HG03139 (cell line): ENCODE measurements at regions not wholly inside any gene's neighbourhood (a gene's known extent, or its start where the extent isn't known, plus 50 kb on each side); places are given as distances from the start of the nearest gene placed in this dataset.
"Not testable (repeated sequence)": the region's sequence is repeated elsewhere in the genome, so short reads cannot be mapped to it uniquely, and the experiment has no call there.

Source experiments
- ATAC-seq: cut with Tn5 transposase; IDR thresholded peaks from one replicate; pipeline ENCODE4 v1.9.1; 2021; ENCODE audit not compliant: unreplicated experiment

DNA sequence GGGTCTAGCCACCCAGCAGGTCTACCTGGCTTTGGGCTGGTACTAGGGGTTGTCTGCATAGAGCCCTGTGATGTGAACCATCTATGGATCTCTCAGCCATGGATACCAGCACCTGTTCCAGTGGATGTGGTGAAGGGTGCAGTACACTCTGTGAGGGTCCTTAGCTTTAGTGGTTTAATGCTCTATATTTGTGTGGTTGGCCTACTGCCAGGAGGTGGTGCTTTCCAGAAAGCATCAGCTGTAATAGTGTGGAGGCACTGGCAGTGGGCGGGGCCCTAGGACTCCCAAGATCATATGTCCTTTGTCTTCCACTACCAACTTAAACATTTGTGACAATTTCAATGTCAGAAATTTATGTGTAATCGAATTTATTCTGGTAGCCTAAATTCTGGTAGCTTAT is 1065.1 kb downstream of the RPIA start:
- ATAC-seq, result not testable (repeated sequence)

DNA sequence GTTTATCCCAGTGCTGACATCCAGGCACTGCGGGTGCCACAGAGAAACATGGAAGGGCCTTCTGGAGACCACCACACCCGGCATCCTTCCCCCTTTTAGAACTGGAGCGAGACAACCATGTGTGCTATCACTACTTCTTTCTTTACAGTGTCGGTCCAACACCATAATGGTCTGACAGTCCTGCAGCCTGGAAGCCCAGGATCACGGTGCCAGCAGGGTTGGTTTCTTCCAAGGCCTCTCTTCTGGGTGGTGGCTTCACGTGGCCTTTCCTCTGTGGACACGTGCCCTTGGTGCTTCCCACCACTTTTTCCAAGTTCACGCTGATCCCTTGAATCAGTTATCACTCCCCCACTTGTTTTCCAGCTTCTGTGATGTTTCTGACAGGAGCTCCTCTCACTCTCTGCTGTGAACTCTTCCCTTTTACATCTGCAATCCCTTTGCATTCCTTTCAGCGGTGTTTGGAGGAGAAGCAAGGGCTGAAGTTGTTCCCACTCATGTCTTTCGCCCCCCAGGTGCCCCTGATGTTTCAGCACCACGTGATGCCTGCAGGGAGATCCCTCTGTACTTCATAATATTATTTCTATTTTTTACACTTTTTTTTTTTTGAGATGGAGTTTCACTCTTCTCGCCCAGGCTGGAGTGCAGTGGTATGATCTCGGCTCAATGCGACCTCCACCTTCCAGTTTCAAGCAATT is 1067.0 kb downstream of the RPIA start:
- ATAC-seq, result not testable (repeated sequence)

DNA sequence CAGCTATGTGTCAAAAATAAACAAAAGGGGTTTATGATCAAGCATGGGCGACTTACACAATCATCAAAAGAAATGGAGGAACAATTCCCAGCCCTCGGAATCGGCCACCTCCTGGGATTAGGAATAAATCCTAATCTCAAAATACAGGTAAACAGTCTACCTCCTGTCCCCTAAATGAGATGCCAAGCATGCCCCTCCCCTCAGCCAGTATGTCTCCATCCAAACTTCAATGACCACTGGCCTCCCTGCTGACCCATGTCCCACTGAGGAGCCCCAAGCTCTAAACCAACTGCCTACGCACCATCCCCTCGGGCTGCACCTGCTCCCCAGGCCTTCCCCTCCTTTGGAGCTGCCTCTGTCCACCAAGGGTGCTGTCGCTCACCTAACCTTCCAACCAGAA is 1069.3 kb downstream of the RPIA start:
- ATAC-seq, result not testable (repeated sequence)

DNA sequence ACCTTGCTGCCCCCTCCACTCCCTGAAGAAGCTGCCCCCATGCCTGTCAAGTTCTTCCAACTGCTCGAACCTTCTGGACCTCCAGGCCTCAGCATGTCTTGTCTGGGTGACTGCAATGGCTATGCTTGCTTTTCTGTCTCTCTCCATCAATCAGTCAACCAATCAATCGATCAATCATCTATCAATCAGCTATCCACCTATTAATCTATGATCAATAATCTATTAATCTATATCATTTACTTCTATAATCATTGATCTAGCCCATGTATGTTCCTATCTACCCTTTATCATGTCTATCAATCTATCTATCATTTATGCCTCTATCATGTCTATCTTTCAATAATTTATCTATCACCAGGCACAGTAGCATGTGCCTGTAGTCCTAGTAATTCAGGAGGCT is 1069.7 kb downstream of the RPIA start:
- not testable (repeated sequence) for ATAC-seq

DNA sequence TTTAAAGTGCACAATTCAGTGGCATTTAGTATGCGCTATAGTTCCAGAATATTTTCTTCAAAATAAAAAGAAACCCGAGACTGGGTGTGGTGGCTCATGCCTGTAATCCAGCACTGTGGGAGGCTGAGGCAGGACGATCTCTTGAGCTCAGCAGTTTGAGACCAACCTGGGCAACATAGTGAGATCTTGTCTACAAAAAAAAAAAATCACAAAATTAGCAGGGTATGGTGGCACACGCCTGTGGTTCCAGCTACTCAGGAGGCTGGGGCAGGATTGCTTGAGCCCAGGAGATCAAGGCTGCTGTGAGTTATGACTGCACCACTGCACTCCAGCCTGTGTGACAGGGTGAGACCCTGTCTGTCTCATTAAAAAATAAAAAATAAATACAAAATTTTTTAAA is 1070.4 kb downstream of the RPIA start:
- ATAC-seq, result not testable (repeated sequence)

DNA sequence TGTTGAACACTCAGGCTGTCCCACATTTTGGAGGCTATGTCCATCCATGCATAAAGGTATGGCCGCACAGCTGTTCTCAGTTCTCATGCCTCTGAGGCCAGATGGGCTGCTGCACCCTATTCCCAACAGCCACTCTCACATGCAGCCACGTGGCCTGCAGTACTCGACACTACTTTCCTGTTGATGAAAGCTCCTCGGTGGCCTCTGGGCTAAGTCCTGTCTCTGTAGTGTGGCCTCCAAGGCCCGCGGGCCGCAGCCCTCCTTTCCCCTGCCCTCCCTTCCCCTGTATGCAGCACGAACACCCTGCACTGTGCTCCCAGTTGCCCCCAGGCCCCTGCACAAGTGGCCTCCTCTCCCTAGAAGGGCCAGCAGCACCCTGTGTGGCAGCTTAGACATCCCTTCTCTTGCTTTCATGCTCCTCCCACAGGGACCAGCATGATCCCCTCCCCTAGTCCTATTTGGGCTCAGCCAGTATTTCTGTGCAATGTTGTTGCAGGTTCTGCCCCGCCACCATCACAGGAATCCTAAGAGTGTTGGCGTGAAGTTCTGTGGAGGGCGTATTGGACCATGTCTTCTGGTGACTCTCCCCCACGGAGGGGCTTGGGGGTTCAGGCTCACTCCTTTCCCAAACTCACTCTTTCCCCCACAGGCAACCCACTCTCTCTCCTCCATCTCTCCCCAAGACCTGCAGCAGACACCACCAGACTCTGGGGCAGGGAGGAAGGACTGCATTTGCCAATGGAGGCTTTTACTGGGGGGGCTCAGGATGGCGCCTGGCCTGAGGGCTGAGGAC is 1071.2 kb downstream of the RPIA start:
- not testable (repeated sequence) for ATAC-seq

DNA sequence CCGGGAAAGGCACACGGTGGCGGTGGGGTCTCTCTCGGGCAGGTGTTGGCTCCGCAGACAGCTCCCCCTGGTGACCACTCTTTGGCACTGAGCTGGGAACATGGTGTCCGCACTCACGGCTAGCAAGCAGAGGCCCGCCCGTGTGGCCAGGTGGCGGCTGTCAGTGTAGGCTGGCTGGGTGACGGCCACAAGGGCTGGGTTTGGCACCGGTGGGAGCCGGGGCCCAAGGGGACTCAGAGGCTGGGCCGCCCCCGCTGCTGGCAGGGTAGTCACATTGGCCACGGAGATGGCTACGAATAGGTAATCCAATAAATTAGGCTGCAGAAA is 1071.7 kb downstream of the RPIA start:
- no peak for ATAC-seq

DNA sequence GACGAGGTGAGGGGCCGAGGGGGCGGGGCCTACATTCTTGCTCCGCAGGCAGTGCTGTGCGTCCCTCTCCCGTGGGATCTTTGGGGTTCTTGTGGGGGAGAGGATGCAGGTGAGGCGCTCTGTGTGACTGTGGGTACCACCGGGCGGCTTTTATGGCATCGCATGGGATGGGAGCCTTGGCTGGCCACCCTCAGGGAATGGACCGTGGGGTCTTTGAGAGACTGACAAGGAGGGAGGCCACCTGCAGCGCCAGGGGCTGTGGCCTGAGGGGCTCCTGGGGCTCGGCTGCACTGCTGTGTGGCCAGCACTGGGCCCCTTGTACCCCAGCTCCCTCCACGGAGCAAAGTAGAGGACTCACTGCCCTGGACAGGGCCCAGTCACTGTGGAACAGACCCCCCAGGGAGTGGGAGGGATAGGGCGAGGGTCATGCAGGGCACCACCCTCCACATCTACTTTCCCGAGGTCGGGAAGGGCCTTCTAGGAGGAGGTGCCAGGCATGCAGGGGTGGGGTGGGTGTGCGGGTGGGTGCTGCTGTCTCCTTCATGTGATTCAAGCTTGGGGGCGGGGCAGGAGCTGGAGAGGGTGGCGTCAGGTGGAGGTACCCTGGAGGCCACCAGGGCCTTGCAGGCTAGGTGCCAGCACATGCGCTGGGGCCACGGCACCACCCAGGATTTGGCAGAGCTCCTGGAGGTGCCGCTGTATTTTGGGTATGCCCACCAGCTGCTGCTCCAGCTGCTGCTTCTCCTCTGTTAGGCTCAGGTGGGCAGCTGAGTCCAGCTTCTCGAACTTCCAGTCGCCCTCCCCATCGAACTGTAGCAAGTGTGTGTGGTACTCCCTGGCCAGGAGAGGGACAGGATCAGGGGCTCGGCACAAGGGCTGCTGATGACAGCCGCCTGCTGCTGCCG is 1072.4 kb downstream of the RPIA start:
- no peak for ATAC-seq

DNA sequence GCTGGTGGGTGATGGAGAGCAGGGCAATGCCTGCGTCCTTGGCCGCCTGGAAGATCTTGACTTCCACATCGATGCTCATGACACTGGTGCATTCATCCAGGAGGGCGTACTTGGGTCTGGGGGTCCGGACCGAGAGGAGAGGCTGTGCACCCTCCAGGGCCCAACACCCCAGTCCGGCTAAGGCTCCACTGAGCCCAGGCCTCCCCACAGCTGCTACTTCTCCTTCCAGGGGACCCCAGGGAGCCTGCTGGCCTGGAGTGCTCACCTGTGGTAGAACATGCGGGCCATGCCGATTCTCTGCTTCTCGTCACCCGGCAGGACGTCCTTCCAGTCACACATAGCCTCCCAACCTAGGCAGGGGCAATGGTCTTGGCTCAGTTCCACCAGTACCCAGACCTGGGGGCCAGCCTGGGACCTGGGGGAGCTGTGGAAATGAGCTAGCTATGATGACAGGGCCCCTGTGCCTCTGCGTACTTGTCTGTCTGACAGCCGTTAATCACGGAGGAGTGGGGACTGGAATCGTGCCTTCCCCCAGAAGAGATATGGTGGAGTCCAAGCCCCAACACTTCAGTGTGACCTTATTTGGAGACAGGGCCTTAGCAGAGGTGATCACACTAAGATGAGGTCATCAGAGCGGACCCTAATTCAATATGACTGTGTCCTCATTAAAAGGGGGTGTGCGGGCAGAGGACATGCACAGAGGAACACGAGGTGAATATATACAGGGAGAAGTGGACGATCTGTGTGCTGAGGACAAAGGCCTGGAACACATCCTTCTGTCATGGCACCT is 1073.3 kb downstream of the RPIA start:
- not testable (repeated sequence) for ATAC-seq

DNA sequence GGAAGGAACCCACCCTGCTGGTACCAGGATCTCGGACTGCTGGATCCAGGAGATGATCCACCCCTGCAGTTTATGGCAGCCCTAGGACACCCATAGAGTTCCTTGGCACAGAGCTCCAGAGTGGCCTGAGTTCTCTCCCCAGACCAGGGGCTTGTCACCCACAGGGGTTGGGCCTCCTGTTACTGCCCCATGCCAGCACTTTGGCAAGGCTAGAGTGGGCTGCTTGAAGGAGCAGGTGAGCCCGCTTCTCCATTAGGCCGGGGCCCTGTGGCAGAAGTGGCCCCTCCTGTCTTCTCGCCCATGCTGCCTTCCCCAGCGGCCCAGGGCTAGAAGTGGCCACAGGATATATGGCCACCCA is 1073.9 kb downstream of the RPIA start:
- not testable (repeated sequence) for ATAC-seq

DNA sequence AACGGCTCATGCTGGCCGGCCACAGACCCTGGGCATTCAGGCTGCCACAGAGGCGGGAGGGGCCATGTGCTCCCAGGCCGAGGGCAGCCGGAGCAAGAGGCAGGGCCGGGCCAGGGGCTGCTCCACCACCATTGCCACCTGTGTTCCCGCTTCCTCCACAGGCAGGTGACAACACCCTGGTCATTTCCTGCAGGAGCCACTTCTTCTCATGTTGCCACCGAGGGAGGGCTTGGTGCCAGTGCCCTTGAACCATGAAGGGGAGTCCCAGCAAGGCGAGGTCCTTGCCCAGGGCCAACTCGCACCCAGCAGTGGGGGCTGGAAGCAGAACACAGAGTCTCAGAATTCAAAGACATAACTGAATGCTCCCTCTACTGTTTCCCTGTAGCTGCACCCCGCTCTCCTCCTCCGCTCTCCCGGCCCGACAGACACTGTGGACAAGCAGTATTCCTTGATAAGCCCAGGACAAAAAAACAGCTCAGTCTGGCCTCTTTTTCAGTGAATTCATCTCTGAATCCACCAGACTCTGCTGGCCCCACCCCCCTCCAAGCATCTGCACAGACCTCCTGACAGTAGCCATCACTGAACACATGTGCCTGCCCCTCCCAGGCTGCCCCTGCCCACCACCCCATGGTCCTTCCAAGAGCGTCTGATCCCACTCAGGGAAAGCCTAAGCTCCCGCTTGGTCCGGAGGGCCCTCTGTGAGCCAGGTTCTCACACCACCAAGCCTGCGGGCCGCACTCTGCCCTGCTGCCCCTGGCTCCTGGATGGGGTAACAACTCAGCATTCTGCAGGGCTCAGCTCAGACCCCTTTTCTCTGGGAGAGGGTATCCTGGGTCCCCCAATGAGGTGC is 1074.9 kb downstream of the RPIA start:
- ATAC-seq, result not testable (repeated sequence)

DNA sequence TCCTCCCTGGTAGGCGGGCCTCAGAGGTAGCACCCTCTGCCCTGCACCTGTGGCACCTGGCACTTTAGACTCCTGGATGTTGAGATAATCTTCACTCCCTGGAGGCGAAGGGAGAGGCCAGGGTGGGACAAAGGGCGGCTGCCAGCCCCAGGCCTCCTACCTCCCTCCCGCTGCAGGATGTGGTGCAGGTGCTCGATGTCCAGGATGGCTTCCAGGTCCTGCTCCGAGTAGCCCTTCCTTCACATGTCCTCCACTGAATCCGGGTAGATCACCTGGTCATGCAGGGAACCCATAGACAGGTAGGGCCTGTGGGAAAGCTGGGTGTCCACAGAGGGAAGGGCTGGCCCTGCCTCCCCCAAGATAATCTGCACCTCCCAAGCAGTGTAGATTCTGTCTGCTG is 1075.6 kb downstream of the RPIA start:
- not testable (repeated sequence) for ATAC-seq

DNA sequence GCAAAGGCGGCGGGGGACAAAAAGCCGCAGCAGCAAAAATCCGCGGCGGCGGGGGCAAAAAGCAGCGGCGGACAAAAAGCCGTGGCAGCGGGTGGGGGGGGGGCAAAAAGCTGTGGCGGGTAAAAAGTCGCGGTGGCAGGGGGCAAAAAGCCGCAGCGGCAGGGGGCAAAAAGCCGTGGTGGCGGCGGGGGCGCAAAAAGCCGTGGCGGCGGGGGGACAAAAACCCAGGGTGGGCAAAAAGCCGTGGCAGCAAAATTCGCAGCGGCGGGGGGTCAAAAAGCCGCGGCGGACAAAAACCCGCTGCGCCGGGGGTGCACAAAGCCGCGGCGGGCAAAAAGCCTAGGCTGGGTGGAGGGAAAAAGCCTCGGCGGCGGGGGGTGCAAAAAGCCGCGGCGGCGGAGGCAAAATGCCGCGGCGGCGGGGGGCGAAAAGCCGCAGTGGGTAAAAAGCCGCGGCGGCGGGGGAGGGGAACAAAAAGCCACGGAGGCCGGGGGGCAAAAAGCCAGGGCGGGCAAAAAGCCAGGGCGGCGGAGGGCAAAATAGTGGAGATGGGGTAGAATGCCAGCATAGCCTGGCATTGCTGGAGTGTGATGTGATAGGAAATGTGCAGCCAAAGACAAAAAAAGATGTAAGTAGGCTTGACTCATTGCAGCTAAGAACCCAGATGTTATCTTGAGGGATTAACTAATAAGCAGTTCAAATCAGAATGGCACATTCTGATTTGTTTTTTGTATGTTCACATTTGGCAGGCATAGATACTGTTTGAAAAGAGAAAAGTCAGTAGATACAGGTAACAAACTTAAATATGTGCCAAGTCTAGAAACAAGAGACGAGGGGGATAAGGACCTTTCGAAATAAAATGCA is 1076.3 kb downstream of the RPIA start:
- ATAC-seq, result no peak

DNA sequence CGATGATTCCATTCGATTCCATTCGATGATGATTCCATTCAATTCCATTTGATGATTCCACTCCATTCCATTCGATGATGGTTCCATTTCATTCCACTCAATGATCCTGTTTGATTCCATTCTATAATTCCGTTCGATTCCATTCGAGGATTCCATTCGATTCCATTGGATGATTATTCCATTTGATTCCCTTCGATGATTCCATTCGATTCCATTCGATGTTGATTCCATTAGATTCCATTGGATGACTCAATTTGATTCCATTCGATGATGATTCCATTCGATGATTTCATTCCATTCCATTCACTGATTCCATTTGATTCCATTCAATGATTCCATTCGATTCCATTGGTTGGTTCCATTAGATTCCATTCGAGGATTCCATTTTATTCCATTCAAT is 1084.4 kb downstream of the RPIA start:
- ATAC-seq, result no peak

DNA sequence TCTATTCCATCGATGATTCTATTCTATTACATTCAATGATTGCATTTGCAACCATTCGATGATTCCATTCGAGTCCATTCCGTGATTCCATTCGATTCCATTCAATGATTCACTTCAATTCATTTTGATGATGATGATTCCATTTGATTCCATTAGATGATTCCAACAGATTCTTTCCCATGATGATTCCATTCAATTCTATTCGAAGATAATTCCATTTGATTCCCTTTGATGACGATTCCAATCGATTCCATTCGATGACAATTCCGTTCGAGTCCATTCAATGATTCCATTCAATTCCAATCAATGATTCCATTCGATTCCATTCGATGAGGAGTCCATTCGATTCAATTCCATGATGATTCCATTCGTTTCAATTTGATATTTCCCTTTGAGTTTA is 1088.8 kb downstream of the RPIA start:
- no peak for ATAC-seq

DNA sequence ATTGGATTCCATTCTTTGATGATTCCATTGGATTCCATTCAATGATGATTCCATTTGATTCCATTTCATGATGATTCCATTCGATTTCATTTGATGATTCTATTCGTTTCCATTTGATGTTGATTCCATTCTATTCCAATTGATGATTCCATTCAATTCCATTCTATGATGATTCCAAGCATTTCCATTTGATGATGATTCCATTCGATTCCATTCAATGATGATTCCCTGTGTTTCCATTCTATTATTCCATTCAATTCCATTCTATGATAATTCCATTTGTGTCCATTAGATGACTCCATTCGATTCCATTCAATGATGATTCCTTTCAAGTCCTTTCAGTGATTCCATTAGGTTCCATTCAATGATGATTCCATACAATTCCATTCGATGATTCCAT is 1090.5 kb downstream of the RPIA start:
- no peak for ATAC-seq

DNA sequence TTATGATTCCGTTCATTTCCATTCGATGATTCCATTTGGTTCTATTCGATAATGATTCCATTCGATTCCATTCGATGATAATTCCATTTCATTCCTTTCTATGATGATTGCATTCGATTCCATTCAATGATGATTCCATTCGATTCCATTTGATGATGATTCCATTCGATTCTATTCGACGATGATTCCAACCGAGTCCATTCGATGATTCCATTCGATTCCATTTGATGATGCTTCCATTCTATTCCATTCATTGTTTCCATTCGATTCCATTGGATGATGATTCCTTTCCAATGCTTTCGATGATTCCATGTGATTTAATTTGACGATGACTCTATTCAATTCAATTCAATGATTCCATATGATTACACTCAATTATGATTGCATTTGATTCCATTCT is 1093.5 kb downstream of the RPIA start:
- ATAC-seq, result no peak

DNA sequence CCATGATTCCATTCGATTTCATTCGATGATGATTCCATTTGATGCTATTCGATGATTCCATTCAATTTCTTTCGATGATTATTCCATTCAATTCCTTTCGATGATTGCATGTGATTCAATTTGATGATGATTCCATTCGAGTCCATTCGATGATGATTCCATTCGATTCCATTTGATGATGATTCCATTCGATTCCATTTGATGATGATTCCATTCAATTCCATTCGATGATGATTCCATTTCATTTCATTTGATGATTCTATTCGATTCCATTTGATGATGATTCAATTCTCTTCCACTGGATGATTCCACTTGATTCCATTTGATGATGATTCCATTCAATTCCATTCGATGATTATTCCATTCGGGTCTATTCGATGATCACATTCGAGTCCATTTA is 1094.1 kb downstream of the RPIA start:
- ATAC-seq, result not testable (repeated sequence)

DNA sequence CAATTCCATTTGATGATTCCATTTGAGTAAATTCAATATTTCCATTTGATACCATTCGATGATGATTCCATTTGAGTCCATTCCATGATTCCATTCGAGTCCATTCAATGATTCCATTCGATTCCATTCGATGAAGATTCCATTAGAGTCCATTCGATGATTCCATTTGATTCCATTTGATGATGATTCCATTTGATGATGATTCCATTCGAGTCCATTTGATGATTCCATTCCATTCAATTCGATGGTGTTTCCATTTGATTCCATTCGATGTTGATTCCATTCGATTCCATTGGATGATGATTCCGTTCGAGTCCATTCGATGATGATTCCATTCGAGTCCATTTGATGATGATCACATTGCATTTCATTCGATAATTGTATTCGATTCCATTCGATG is 1095.2 kb downstream of the RPIA start:
- ATAC-seq, result not testable (repeated sequence)
